H1 (cell line): ENCODE measurements at regions not wholly inside any gene's neighbourhood (a gene's known extent, or its start where the extent isn't known, plus 50 kb on each side); places are given as distances from the start of the nearest gene placed in this dataset.
"Not testable (repeated sequence)": the region's sequence is repeated elsewhere in the genome, so short reads cannot be mapped to it uniquely, and the experiment has no call there.

Experiments
- CTCF ChIA-PET: fragments of 300-600 bp; sonication (Branson Sonifier 250); formaldehyde crosslinking; loops from one replicate; lab custom pipeline; 2021; ENCODE audit not compliant: partially characterized antibody; lab: Charles Lee
- POLR2A ChIA-PET: fragments of 300-600 bp; sonication (Branson Sonifier 250); formaldehyde crosslinking; loops from one replicate; lab custom pipeline; 2021; ENCODE audit warnings: inconsistent platforms; ENCODE audit not compliant: partially characterized antibody; lab: Charles Lee
- DNase-seq, 2 experiments: peaks; one replicate each; pipeline versions ENCODE4 v3.0.0 to v3.0.0-alpha.2; 2010 to 2022; ENCODE audit warnings: low spot score in 2 of 2, low read depth in 1 of 2, mixed read lengths in 1 of 2
- FAIRE-seq: peaks from 2 replicates; lab custom pipeline; 2011; peaks lifted over from hg19 to GRCh38; lab: Jason Lieb, UNC
- H2AFZ ChIP-seq: 2 replicates; pipeline ENCODE4 v1.8.1; 2012; ENCODE audit warnings: low read length, inconsistent platforms
- H2AK5ac ChIP-seq: 2 replicates; pipeline ENCODE4 v1.6.1; 2013; ENCODE audit warnings: low read depth, low read length
- H2BK120ac ChIP-seq: replicated peaks from 2 replicates; pipeline ENCODE3; 2013; ENCODE audit warnings: low read depth, low read length, inconsistent platforms
- H2BK12ac ChIP-seq: 2 replicates; pipeline ENCODE4 v1.6.1; 2013; ENCODE audit warnings: low read depth, low read length
- H2BK15ac ChIP-seq: 2 replicates; pipeline ENCODE4 v1.6.1; 2013; ENCODE audit warnings: low read length
- H2BK20ac ChIP-seq: 2 replicates; pipeline ENCODE4 v1.6.1; 2013; ENCODE audit warnings: low read length
- H2BK5ac ChIP-seq: 2 replicates; pipeline ENCODE4 v1.6.1; 2013; ENCODE audit warnings: low read depth, low read length
- H3K14ac ChIP-seq: 2 replicates; pipeline ENCODE4 v1.6.1; 2013; ENCODE audit warnings: inconsistent platforms; ENCODE audit not compliant: insufficient read length
- H3K18ac ChIP-seq: 2 replicates; pipeline ENCODE4 v1.6.1; 2013; ENCODE audit warnings: low read length; ENCODE audit errors: extremely low read depth
- H3K23ac ChIP-seq: 2 replicates; pipeline ENCODE4 v1.6.1; 2013; ENCODE audit warnings: inconsistent platforms; ENCODE audit not compliant: insufficient read length
- H3K23me2 ChIP-seq: 2 replicates; pipeline ENCODE4 v1.6.1; 2013; ENCODE audit warnings: low read depth, low read length
- H3K27ac ChIP-seq: 2 replicates; pipeline ENCODE4 v1.6.1; 2011; ENCODE audit warnings: low read depth, low read length, inconsistent platforms
- H3K27me3 ChIP-seq, 4 experiments: replicated peaks in 1 of 4; 1 replicate in 1 of 4; 2 replicates in 3 of 4; pipeline versions ENCODE4 v1.6.1 to v1.8.1; 2011 to 2013; ENCODE audit warnings: low read length in 3 of 4, mild to moderate bottlenecking in 3 of 4, inconsistent platforms in 2 of 4, mixed read lengths in 2 of 4, moderate library complexity in 1 of 4; ENCODE audit not compliant: control insufficient read depth in 3 of 4, insufficient read depth in 3 of 4; ENCODE audit errors: extremely low read depth in 1 of 4
- H3K36me3 ChIP-seq, 4 experiments: 2 replicates each; pipeline versions ENCODE4 v1.6.1 to v1.8.1; 2011 to 2013; ENCODE audit warnings: mild to moderate bottlenecking in 4 of 4, low read length in 3 of 4, moderate library complexity in 2 of 4, control low read depth in 1 of 4, inconsistent platforms in 1 of 4; ENCODE audit not compliant: insufficient read depth in 4 of 4, control insufficient read depth in 2 of 4
- H3K4ac ChIP-seq: replicated peaks from 2 replicates; pipeline ENCODE3; 2013; ENCODE audit warnings: low read length, low read depth, mixed read lengths, inconsistent platforms; ENCODE audit not compliant: insufficient read length
- H3K4me1 ChIP-seq, 4 experiments: replicated peaks in 1 of 4; 1 replicate in 1 of 4; 2 replicates in 3 of 4; pipeline versions ENCODE4 v1.6.1 to v1.8.1; 2011 to 2013; ENCODE audit warnings: low read length in 3 of 4, inconsistent platforms in 2 of 4, mixed read lengths in 1 of 4; ENCODE audit not compliant: insufficient read depth in 4 of 4, control insufficient read depth in 3 of 4
- H3K4me2 ChIP-seq, 2 experiments: 2 replicates each; pipeline versions ENCODE4 v1.6.1 to v1.8.1; 2011 to 2013; ENCODE audit warnings: low read depth in 2 of 2, low read length in 2 of 2, control low read depth in 1 of 2, inconsistent platforms in 1 of 2, mild to moderate bottlenecking in 1 of 2; ENCODE audit not compliant: insufficient read depth in 1 of 2
- H3K4me3 ChIP-seq, 4 experiments: fragments of 200-600, 300-600 bp in 1 of 4; sonication (generic), shearing (Covaris generic), sonication (Bioruptor Twin) in 1 of 4; 2 replicates each; pipeline versions ENCODE4 v1.5.1 to v1.8.1; 2011 to 2016; ENCODE audit warnings: low read length in 4 of 4, low read depth in 3 of 4, control low read depth in 2 of 4, inconsistent platforms in 2 of 4, mild to moderate bottlenecking in 2 of 4, mixed read lengths in 1 of 4, moderate library complexity in 1 of 4; ENCODE audit not compliant: insufficient read depth in 2 of 4; ENCODE audit errors: extremely low read depth in 1 of 4
- H3K56ac ChIP-seq: replicated peaks from 2 replicates; pipeline ENCODE3; 2013; ENCODE audit warnings: low read depth, mild to moderate bottlenecking, mixed read lengths, low read length, inconsistent platforms; ENCODE audit not compliant: insufficient read length
- H3K79me1 ChIP-seq: 2 replicates; pipeline ENCODE4 v1.6.1; 2013; ENCODE audit warnings: low read depth, low read length, control low read depth
- H3K79me2 ChIP-seq, 2 experiments: 2 replicates each; pipeline versions ENCODE4 v1.6.1 to v1.8.1; 2012 to 2013; ENCODE audit warnings: low read length in 2 of 2, mild to moderate bottlenecking in 2 of 2, inconsistent platforms in 1 of 2; ENCODE audit not compliant: insufficient read depth in 2 of 2, control insufficient read depth in 1 of 2
- H3K9ac ChIP-seq, 4 experiments: replicated peaks in 1 of 4; 1 replicate in 1 of 4; 2 replicates in 3 of 4; pipeline versions ENCODE4 v1.6.1 to v1.8.1; 2011 to 2013; ENCODE audit warnings: low read depth in 3 of 4, low read length in 3 of 4, control low read depth in 2 of 4, mild to moderate bottlenecking in 2 of 4, moderate library complexity in 2 of 4, inconsistent platforms in 1 of 4; ENCODE audit errors: extremely low read depth in 1 of 4
- H3K9me3 ChIP-seq, 2 experiments: 2 replicates each; pipeline versions ENCODE4 v1.6.1 to v1.8.1; 2012 to 2013; ENCODE audit warnings: mild to moderate bottlenecking in 2 of 2, moderate library complexity in 2 of 2, control low read depth in 1 of 2, inconsistent platforms in 1 of 2, low read depth in 1 of 2, low read length in 1 of 2, mixed read lengths in 1 of 2; ENCODE audit not compliant: insufficient read depth in 2 of 2
- H4K20me1 ChIP-seq, 2 experiments: replicated peaks in 1 of 2; 2 replicates each; pipeline versions ENCODE3 to v1.8.1; 2011 to 2013; ENCODE audit warnings: inconsistent platforms in 2 of 2, low read length in 2 of 2, mild to moderate bottlenecking in 1 of 2; ENCODE audit not compliant: insufficient read depth in 2 of 2, control insufficient read depth in 1 of 2
- H4K5ac ChIP-seq: 2 replicates; pipeline ENCODE4 v1.6.1; 2013; ENCODE audit warnings: low read length, low read depth, mixed read lengths, inconsistent platforms; ENCODE audit not compliant: insufficient read length
- H4K8ac ChIP-seq: 2 replicates; pipeline ENCODE4 v1.8.0; 2013; ENCODE audit warnings: mild to moderate bottlenecking, moderate library complexity, low read length, inconsistent platforms; ENCODE audit not compliant: insufficient read depth; ENCODE audit errors: extremely low read depth
- H4K91ac ChIP-seq: replicated peaks from 2 replicates; pipeline ENCODE3; 2013; ENCODE audit warnings: low read length, mixed read lengths, inconsistent platforms; ENCODE audit not compliant: insufficient read length
- WGBS, 2 experiments: shearing (Covaris generic) in 1 of 2; methylation state at CpG; one replicate each; pipeline versions ENCODE4 v1.1.6 to v1.1.7; 2013 to 2015; ENCODE audit warnings: low lambda C conversion rate in 2 of 2, mixed read lengths in 2 of 2, inconsistent platforms in 1 of 2, low coverage in 1 of 2, missing lambda C conversion rate in 1 of 2; ENCODE audit not compliant: insufficient replicate concordance in 2 of 2, insufficient coverage in 1 of 2, insufficient read length in 1 of 2; ENCODE audit errors: extremely low coverage in 1 of 2, missing lambda C conversion rate in 1 of 2; 5-methylcytosine and 5-hydroxymethylcytosine counted together

- H2AK5ac ChIP-seq, H3K4ac ChIP-seq, H4K5ac ChIP-seq, H3K56ac ChIP-seq, H4K91ac ChIP-seq, H4K20me1 ChIP-seq, H3K79me2 ChIP-seq, H2BK120ac ChIP-seq, H3K23me2 ChIP-seq, H3K79me1 ChIP-seq, H2BK15ac ChIP-seq, CTCF ChIA-PET, H3K4me2 ChIP-seq, POLR2A ChIA-PET, H3K23ac ChIP-seq, H2BK12ac ChIP-seq, H3K36me3 ChIP-seq, H2AFZ ChIP-seq, H2BK5ac ChIP-seq, H3K4me1 ChIP-seq, H3K27me3 ChIP-seq, H2BK20ac ChIP-seq, H3K9ac ChIP-seq, H4K8ac ChIP-seq, H3K4me3 ChIP-seq, H3K9me3 ChIP-seq, FAIRE-seq, H3K14ac ChIP-seq, H3K18ac ChIP-seq, H3K27ac ChIP-seq, DNase-seq: not testable (repeated sequence)
- WGBS, 2 experiments: 84% methylated on average over 6 of the region's 6 CpGs; no CpG with 5 or more reads in 1 of the 2 experiments
Measured at GRCh38 chr21:9695759-9696158, 825.6 kb upstream of the TPTE start.

- H3K9ac ChIP-seq, H2BK12ac ChIP-seq, H3K36me3 ChIP-seq, H3K56ac ChIP-seq, H3K4me1 ChIP-seq, DNase-seq, POLR2A ChIA-PET, H3K79me2 ChIP-seq, H3K23me2 ChIP-seq, H3K9me3 ChIP-seq, H3K4me3 ChIP-seq, H3K18ac ChIP-seq, H3K4ac ChIP-seq, H4K91ac ChIP-seq, H2BK5ac ChIP-seq, H3K27ac ChIP-seq, H3K14ac ChIP-seq, FAIRE-seq, H2BK120ac ChIP-seq, H2BK15ac ChIP-seq, H3K4me2 ChIP-seq, H4K20me1 ChIP-seq, H3K79me1 ChIP-seq, H2AK5ac ChIP-seq, H4K5ac ChIP-seq, CTCF ChIA-PET, H4K8ac ChIP-seq, H2AFZ ChIP-seq, H2BK20ac ChIP-seq, H3K23ac ChIP-seq, H3K27me3 ChIP-seq: not testable (repeated sequence)
- no CpG with 5 or more reads among the region's 8 CpGs for WGBS, 2 experiments
Measured at GRCh38 chr21:9697751-9698150, 823.6 kb upstream of the TPTE start.
